T-helper 9 cell (primary cell): ENCODE measurements at regions not wholly inside any gene's neighbourhood (a gene's known extent, or its start where the extent isn't known, plus 50 kb on each side); places are given as distances from the start of the nearest gene placed in this dataset.
"Not testable (repeated sequence)": the region's sequence is repeated elsewhere in the genome, so short reads cannot be mapped to it uniquely, and the experiment has no call there.

ENCODE experiments used
- DNase-seq: peaks from one replicate; pipeline ENCODE4 v3.0.0-alpha.2; 2020

GRCh38 chr3:182612332-182612731 lies 181.0 kb upstream of the ATP11B start:
- DNase-seq = no peak

- DNase-seq = no peak
Measured at GRCh38 chr3:182617500-182617899, 175.8 kb upstream of the ATP11B start.

GRCh38 chr3:182618085-182618732 lies 175.1 kb upstream of the ATP11B start:
- no peak for DNase-seq

GRCh38 chr3:182618981-182619591 lies 174.2 kb upstream of the ATP11B start:
- no peak for DNase-seq

- no peak for DNase-seq
Measured at GRCh38 chr3:182620723-182621434, 172.4 kb upstream of the ATP11B start.

- DNase-seq = no peak
Measured at GRCh38 chr3:182621435-182622240, 171.7 kb upstream of the ATP11B start.

- no peak for DNase-seq
Measured at GRCh38 chr3:182622241-182622545, 171.1 kb upstream of the ATP11B start.

- DNase-seq = no peak
Measured at GRCh38 chr3:182626484-182627467, 166.5 kb upstream of the ATP11B start.

GRCh38 chr3:182628531-182628930 lies 164.8 kb upstream of the ATP11B start:
- no peak for DNase-seq

- DNase-seq = no peak
Measured at GRCh38 chr3:182629521-182629920, 163.8 kb upstream of the ATP11B start.

GRCh38 chr3:182631183-182632076 lies 161.9 kb upstream of the ATP11B start:
- no peak for DNase-seq

GRCh38 chr3:182632077-182632393 lies 161.3 kb upstream of the ATP11B start:
- DNase-seq = no peak

- DNase-seq = no peak
Measured at GRCh38 chr3:182633186-182633585, 160.1 kb upstream of the ATP11B start.

GRCh38 chr3:182636646-182637045 lies 156.7 kb upstream of the ATP11B start:
- no peak for DNase-seq

GRCh38 chr3:182637350-182638110 lies 155.8 kb upstream of the ATP11B start:
- no peak for DNase-seq

- no peak for DNase-seq
Measured at GRCh38 chr3:182644013-182644412, 149.3 kb upstream of the ATP11B start.

- DNase-seq = no peak
Measured at GRCh38 chr3:182644790-182645433, 148.4 kb upstream of the ATP11B start.

- DNase-seq = no peak
Measured at GRCh38 chr3:182650568-182651128, 142.7 kb upstream of the ATP11B start.

- DNase-seq = no peak
Measured at GRCh38 chr3:182651461-182651860, 141.8 kb upstream of the ATP11B start.

GRCh38 chr3:182653065-182653464 lies 140.2 kb upstream of the ATP11B start:
- DNase-seq = not testable (repeated sequence)
